Stimulated activated naive CD4-positive, alpha-beta T cell treated with Interleukin-2 at 50 U/mL for 16 hours (primary cell): ENCODE measurements at regions not wholly inside any gene's neighbourhood (a gene's known extent, or its start where the extent isn't known, plus 50 kb on each side); places are given as distances from the start of the nearest gene placed in this dataset.

Experiments
- DNase-seq: peaks from one replicate; lab custom pipeline; 2025; lab: John Stamatoyannopoulos, UW

- no peak for DNase-seq
Observed at GRCh38 chr18:38481576-38481975, 916.0 kb upstream of the CELF4 start.

- no peak for DNase-seq
Observed at GRCh38 chr18:38475686-38476085, 910.1 kb upstream of the CELF4 start.

GRCh38 chr18:38473535-38473934, 907.9 kb upstream of the CELF4 start:
- no peak for DNase-seq

GRCh38 chr18:38470421-38470820, 904.8 kb upstream of the CELF4 start:
- DNase-seq = no peak

GRCh38 chr18:38466426-38466825, 900.8 kb upstream of the CELF4 start:
- DNase-seq = no peak

- no peak for DNase-seq
Observed at GRCh38 chr18:38464024-38464423, 898.4 kb upstream of the CELF4 start.

GRCh38 chr18:38460657-38461056, 895.1 kb upstream of the CELF4 start:
- DNase-seq = no peak

GRCh38 chr18:38459131-38459994, 893.8 kb upstream of the CELF4 start:
- DNase-seq = no peak

GRCh38 chr18:38458698-38459097, 893.1 kb upstream of the CELF4 start:
- no peak for DNase-seq

GRCh38 chr18:38456253-38456652, 890.7 kb upstream of the CELF4 start:
- no peak for DNase-seq

GRCh38 chr18:38454764-38455469, 889.3 kb upstream of the CELF4 start:
- DNase-seq = no peak

GRCh38 chr18:38453880-38454279, 888.3 kb upstream of the CELF4 start:
- DNase-seq = no peak

GRCh38 chr18:38450876-38451275, 885.3 kb upstream of the CELF4 start:
- DNase-seq = no peak

GRCh38 chr18:38445804-38446145, 880.2 kb upstream of the CELF4 start:
- no peak for DNase-seq

- DNase-seq = no peak
Observed at GRCh38 chr18:38444971-38445803, 879.6 kb upstream of the CELF4 start.

GRCh38 chr18:38427736-38428135, 862.1 kb upstream of the CELF4 start:
- no peak for DNase-seq

- no peak for DNase-seq
Observed at GRCh38 chr18:38427234-38427633, 861.6 kb upstream of the CELF4 start.

GRCh38 chr18:38421872-38422615, 856.4 kb upstream of the CELF4 start:
- no peak for DNase-seq

- DNase-seq = no peak
Observed at GRCh38 chr18:38421021-38421420, 855.4 kb upstream of the CELF4 start.

- no peak for DNase-seq
Observed at GRCh38 chr18:38420611-38421010, 855.0 kb upstream of the CELF4 start.

- DNase-seq = no peak
Observed at GRCh38 chr18:38415811-38416210, 850.2 kb upstream of the CELF4 start.

GRCh38 chr18:38413193-38413592, 847.6 kb upstream of the CELF4 start:
- DNase-seq = no peak
